Central memory CD8-positive, alpha-beta T cell (primary cell): ENCODE measurements at regions not wholly inside any gene's neighbourhood (a gene's known extent, or its start where the extent isn't known, plus 50 kb on each side); places are given as distances from the start of the nearest gene placed in this dataset.

Source experiments
- ATAC-seq: fragments of 150-1000 bp; cut with Tn5 transposase; replicated peaks from 2 replicates; pipeline ENCODE4 v1.10.0; 2022; ENCODE audit warnings: mild to moderate bottlenecking, moderate FRiP score, moderate number of reproducible peaks; ENCODE audit not compliant: poor library complexity, severe bottlenecking; ENCODE audit errors: extremely low read depth
- DNase-seq, 2 donors: peaks; one replicate each; pipeline ENCODE4 v3.0.0; 2021; ENCODE audit warnings: low spot score in 2 of 2
- H3K27ac Mint-ChIP-seq: one replicate; pipeline ENCODE4 v1.8.0; 2022; ENCODE audit warnings: low read depth, mild to moderate bottlenecking, moderate library complexity, mixed read lengths
- H3K27me3 Mint-ChIP-seq: one replicate; pipeline ENCODE4 v1.8.0; 2022; ENCODE audit warnings: mixed read lengths
- H3K36me3 Mint-ChIP-seq: one replicate; pipeline ENCODE4 v1.8.0; 2022; ENCODE audit warnings: mild to moderate bottlenecking, moderate library complexity, mixed read lengths; ENCODE audit not compliant: insufficient read depth
- H3K4me1 Mint-ChIP-seq: one replicate; pipeline ENCODE4 v1.8.0; 2022; ENCODE audit warnings: mixed read lengths
- H3K4me3 Mint-ChIP-seq: one replicate; pipeline ENCODE4 v1.8.0; 2022; ENCODE audit warnings: mild to moderate bottlenecking, moderate library complexity, mixed read lengths
- H3K9me3 Mint-ChIP-seq: one replicate; pipeline ENCODE4 v1.8.0; 2022; ENCODE audit warnings: mixed read lengths

DNA sequence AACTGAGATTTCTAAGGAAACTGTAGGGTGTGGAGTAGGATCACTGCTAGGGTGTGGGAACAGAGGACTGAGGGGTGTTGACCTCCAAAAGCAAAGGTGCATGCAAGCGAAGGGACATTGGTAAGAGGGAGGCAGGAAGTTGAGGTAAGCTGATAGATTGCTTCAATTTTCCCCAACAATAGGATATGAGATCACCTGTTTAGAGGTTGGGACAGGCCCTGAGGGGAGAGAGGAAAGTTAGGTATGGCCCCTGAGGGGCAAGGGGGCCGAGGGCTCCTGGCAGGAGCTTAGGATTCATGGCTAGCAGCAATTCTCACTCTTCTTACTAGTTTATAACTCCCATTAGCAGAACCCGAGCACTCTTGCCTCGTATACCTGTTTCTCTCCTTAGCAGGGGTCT is 106.8 kb upstream of the RPS6KA2 start:
- DNase-seq (no peak), ATAC-seq (no peak)
- no peaks in the 10 kb centered on the region for H3K27me3 Mint-ChIP-seq
- H3K4me1 Mint-ChIP-seq: no peaks in the 10 kb centered on the region
- no peak overlapping the region for H3K27ac Mint-ChIP-seq
- no peak overlapping the region for H3K4me3 Mint-ChIP-seq
- H3K36me3 Mint-ChIP-seq: no peaks in the 10 kb centered on the region
- no peaks in the 10 kb centered on the region for H3K9me3 Mint-ChIP-seq

DNA sequence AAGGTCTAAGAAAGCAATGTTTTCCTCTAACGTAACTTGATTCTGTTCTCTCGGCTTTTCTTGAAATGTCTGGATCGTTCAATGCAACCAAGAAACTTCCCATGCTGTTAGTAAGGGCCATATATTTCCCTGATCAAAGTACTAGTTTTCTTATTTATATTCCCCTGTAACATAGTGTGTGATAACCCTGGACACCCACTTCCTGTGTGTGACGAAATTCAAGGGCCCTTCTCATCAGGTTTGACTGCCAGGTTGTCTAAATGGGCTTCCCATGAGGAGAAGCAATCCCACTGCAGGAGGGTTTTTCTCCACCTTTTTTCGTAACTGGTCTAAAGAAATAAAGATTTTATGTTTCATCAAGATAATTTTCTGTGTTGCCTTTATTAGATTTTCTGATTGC is 102.6 kb upstream of the RPS6KA2 start:
- no peaks in the 10 kb centered on the region for H3K9me3 Mint-ChIP-seq
- H3K4me1 Mint-ChIP-seq: no peaks in the 10 kb centered on the region
- no peaks in the 10 kb centered on the region for H3K36me3 Mint-ChIP-seq
- H3K4me3 Mint-ChIP-seq: no peak overlapping the region
- ATAC-seq: no peak
- DNase-seq: no peak
- no peak overlapping the region for H3K27ac Mint-ChIP-seq
- peaks cover 10% of the 10 kb centered on the region for H3K27me3 Mint-ChIP-seq

GRCh38 chr6:166728884-166729530 is 102.0 kb upstream of the RPS6KA2 start:
- peaks cover 10% of the 10 kb centered on the region for H3K27me3 Mint-ChIP-seq
- no peak overlapping the region for H3K27ac Mint-ChIP-seq
- no peak for ATAC-seq
- no peaks in the 10 kb centered on the region for H3K36me3 Mint-ChIP-seq
- no peak for DNase-seq
- no peak overlapping the region for H3K4me3 Mint-ChIP-seq
- H3K4me1 Mint-ChIP-seq: no peaks in the 10 kb centered on the region
- no peaks in the 10 kb centered on the region for H3K9me3 Mint-ChIP-seq

GRCh38 chr6:166726201-166726600 is 99.2 kb upstream of the RPS6KA2 start:
- Mint-ChIP-seq H3K27me3 (peaks cover 32% of the 10 kb centered on the region), H3K9me3 (no peaks in the 10 kb centered on the region)
- ATAC-seq: no peak

GRCh38 chr6:166725571-166725970 is 98.5 kb upstream of the RPS6KA2 start:
- no peak for ATAC-seq
- no peak overlapping the region for H3K27ac Mint-ChIP-seq
- no peaks in the 10 kb centered on the region for H3K4me1 Mint-ChIP-seq
- no peaks in the 10 kb centered on the region for H3K36me3 Mint-ChIP-seq
- H3K9me3 Mint-ChIP-seq: no peaks in the 10 kb centered on the region
- H3K27me3 Mint-ChIP-seq: peaks cover 39% of the 10 kb centered on the region
- H3K4me3 Mint-ChIP-seq: no peak overlapping the region
- no peak for DNase-seq

More at GRCh38 chr6:166726201-166726600, 99.2 kb upstream of the RPS6KA2 start:
- Mint-ChIP-seq H3K27ac (no peak overlapping the region), H3K36me3 (no peaks in the 10 kb centered on the region), H3K4me1 (no peaks in the 10 kb centered on the region), H3K4me3 (no peak overlapping the region)
- DNase-seq: no peak

DNA sequence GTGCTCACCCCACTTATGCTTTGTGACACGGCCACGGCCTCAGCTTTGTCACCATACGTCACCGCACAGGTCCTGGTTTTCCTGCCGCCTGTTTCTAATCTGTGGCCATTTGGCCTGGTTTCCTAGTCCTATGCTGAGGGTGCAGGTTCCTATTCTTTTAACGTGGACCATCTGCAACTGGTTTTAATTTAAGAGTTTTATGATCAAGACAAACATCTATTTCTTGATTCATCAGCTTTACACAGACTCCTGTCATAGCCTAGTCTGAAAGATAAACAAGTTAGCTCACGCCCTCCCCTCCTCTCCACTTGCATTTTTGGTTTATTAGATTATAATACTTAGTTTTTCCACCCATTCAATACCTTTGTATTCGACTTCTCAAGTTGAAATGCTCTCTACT is 97.5 kb upstream of the RPS6KA2 start:
- DNase-seq (no peak), ATAC-seq (no peak)
- Mint-ChIP-seq H3K4me3 (no peak overlapping the region), H3K9me3 (no peaks in the 10 kb centered on the region), H3K27ac (no peak overlapping the region), H3K4me1 (no peaks in the 10 kb centered on the region), H3K36me3 (no peaks in the 10 kb centered on the region), H3K27me3 (peaks cover 42% of the 10 kb centered on the region)

- no peaks in the 10 kb centered on the region for H3K4me1 Mint-ChIP-seq
- no peak overlapping the region for H3K4me3 Mint-ChIP-seq
- H3K36me3 Mint-ChIP-seq: no peaks in the 10 kb centered on the region
- DNase-seq (no peak), ATAC-seq (no peak)
- H3K9me3 Mint-ChIP-seq: no peaks in the 10 kb centered on the region
- peaks cover 43% of the 10 kb centered on the region for H3K27me3 Mint-ChIP-seq
- H3K27ac Mint-ChIP-seq: no peak overlapping the region
Measured at GRCh38 chr6:166722785-166723184, 95.7 kb upstream of the RPS6KA2 start.

DNA sequence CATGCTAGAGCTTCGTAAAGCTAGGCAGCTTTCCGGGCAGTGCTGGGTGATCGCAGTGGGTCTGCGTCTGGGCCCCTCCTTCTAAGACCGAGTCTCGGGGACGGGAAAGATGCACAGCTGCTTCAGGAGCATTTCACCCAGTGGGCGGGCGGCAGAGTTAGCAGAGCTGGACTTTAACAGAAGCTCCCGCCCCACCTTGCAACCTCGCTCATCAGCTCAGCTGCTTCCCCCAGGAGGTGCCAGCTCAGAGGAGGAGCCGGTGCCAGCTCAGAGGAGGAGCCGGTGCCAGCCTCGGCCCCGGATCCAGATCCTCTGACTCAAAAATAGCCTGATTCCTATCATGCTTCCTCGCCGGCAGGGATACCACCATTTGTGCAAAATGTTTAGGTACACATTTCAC is 94.5 kb upstream of the RPS6KA2 start:
- DNase-seq (no peak), ATAC-seq (no peak)
- Mint-ChIP-seq H3K27ac (no peak overlapping the region), H3K27me3 (peaks cover 55% of the 10 kb centered on the region), H3K36me3 (no peaks in the 10 kb centered on the region), H3K9me3 (no peaks in the 10 kb centered on the region), H3K4me3 (no peak overlapping the region), H3K4me1 (no peaks in the 10 kb centered on the region)

GRCh38 chr6:166720856-166721255 is 93.8 kb upstream of the RPS6KA2 start:
- no peaks in the 10 kb centered on the region for H3K4me1 Mint-ChIP-seq
- no peak overlapping the region for H3K27ac Mint-ChIP-seq
- H3K27me3 Mint-ChIP-seq: peaks cover 58% of the 10 kb centered on the region
- no peak overlapping the region for H3K4me3 Mint-ChIP-seq
- DNase-seq: no peak
- H3K36me3 Mint-ChIP-seq: no peaks in the 10 kb centered on the region
- no peaks in the 10 kb centered on the region for H3K9me3 Mint-ChIP-seq
- ATAC-seq: no peak

DNA sequence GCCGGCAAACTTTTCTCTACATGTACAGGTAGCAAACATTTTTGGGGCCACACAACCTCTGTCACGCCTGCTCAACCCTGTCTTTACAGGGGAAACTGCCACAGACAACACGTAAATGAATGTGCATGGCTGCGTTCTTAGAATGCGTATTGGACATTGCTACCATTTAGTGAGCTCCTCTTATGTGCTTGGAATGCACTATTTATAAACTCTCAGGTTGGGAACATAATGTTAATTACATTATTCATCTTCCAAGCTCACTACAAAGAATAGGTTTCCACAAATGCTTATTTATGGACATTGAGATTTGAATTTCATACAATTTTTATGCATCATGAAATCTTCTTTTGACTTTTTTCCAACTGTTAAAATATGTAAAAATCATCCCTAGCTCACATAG is 92.0 kb upstream of the RPS6KA2 start:
- Mint-ChIP-seq H3K27ac (no peak overlapping the region), H3K27me3 (peaks cover 48% of the 10 kb centered on the region), H3K4me1 (no peaks in the 10 kb centered on the region), H3K4me3 (no peak overlapping the region), H3K9me3 (no peaks in the 10 kb centered on the region), H3K36me3 (no peaks in the 10 kb centered on the region)
- DNase-seq (no peak), ATAC-seq (no peak)

GRCh38 chr6:166718516-166718915 is 91.5 kb upstream of the RPS6KA2 start:
- H3K27ac Mint-ChIP-seq: no peak overlapping the region
- DNase-seq (no peak), ATAC-seq (no peak)
- no peaks in the 10 kb centered on the region for H3K9me3 Mint-ChIP-seq
- no peaks in the 10 kb centered on the region for H3K36me3 Mint-ChIP-seq
- no peaks in the 10 kb centered on the region for H3K4me1 Mint-ChIP-seq
- peaks cover 46% of the 10 kb centered on the region for H3K27me3 Mint-ChIP-seq
- no peak overlapping the region for H3K4me3 Mint-ChIP-seq

DNA sequence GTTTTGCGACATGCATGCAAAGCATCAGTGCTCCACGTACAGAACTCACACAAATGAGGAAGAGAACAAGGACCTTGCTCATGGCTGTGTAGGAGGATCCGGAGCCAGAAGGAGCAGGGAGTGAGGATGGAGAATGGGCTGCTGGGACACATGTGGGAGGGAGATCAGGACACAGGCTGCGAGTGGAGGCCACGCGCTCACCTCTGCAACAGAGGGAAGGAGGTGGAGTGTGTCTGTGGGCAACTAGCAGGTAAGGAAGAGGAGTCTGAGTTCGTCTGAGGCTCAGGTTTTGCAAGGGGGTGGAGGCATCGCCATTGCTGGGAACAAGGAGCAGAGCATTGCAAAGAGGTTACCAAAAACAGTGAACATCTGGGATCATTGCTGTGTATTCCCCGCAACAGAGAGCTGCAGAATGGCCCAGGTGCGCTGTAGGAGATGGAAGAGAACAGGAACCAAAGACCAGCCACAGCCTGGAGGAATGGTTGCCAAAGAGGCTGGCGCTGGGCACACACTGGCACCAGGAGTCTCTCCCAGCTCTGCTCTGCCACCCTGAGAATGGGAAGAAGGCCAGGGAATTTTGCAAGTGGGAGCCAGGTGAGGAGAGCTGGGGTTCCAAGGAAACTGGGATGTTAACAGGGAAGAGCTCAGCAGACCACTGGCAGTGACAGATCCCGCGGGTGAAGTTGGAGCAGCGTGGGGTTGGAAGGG is 90.0 kb upstream of the RPS6KA2 start:
- H3K9me3 Mint-ChIP-seq: no peaks in the 10 kb centered on the region
- no peak for DNase-seq
- no peak overlapping the region for H3K4me3 Mint-ChIP-seq
- H3K27ac Mint-ChIP-seq: no peak overlapping the region
- no peak for ATAC-seq
- H3K4me1 Mint-ChIP-seq: no peaks in the 10 kb centered on the region
- no peaks in the 10 kb centered on the region for H3K36me3 Mint-ChIP-seq
- peaks cover 34% of the 10 kb centered on the region for H3K27me3 Mint-ChIP-seq

DNA sequence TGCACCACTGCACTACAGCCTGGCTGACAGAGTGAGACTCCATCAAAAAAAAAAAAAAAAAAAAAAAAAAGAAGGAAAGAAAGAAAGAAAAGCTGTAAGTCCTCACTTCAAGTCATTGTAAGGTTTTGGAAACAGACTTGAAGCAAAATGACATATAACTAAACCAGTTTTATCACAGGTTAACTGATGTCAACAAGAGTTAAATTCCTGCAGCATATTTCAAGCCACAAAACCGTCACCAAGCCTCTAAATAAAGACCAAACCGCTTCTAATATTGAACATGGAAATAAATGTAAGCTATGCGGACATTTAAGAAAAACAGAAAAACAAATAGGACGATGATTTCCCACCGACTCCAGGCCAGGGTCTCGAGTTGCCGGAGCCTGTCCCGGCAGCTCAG is 88.9 kb upstream of the RPS6KA2 start:
- no peaks in the 10 kb centered on the region for H3K4me1 Mint-ChIP-seq
- ATAC-seq (no peak), DNase-seq (no peak)
- no peaks in the 10 kb centered on the region for H3K36me3 Mint-ChIP-seq
- peaks cover 23% of the 10 kb centered on the region for H3K27me3 Mint-ChIP-seq
- peaks cover 7% of the 10 kb centered on the region for H3K9me3 Mint-ChIP-seq
- no peak overlapping the region for H3K27ac Mint-ChIP-seq
- H3K4me3 Mint-ChIP-seq: no peak overlapping the region
